Activated CD4-positive, CD25-positive, alpha-beta regulatory T cell treated with anti-CD3 and anti-CD28 coated beads, Interleukin-2, amount 50 U/mL, for 72 hours (primary cell): ENCODE measurements at regions not wholly inside any gene's neighbourhood (a gene's known extent, or its start where the extent isn't known, plus 50 kb on each side); places are given as distances from the start of the nearest gene placed in this dataset.

Experiments
- DNase-seq: peaks from one replicate; pipeline ENCODE4 v3.0.0; 2021

GRCh38 chr4:57448901-57449300 is 338.7 kb upstream of the IGFBP7 start:
- DNase-seq, result no peak

DNA sequence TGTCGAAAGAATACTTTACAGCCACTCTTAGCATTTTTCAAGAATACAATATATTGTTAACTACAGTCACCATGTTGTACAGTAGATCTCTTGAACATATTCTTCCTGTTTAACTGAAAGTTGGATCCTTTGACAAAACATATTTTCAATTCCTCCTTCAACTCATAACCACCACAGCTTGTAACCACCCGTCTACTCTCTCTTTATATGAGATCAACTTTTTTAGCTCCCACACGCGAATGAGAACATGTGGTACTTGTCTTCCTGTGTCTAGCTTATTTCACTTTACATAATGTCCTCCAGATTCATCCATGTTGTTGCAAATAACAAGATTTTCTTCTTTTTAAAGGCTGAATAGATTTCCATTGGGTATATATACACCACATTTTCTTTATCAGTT is 338.3 kb upstream of the IGFBP7 start:
- no peak for DNase-seq

GRCh38 chr4:57446266-57446665 is 336.1 kb upstream of the IGFBP7 start:
- DNase-seq, result no peak

DNA sequence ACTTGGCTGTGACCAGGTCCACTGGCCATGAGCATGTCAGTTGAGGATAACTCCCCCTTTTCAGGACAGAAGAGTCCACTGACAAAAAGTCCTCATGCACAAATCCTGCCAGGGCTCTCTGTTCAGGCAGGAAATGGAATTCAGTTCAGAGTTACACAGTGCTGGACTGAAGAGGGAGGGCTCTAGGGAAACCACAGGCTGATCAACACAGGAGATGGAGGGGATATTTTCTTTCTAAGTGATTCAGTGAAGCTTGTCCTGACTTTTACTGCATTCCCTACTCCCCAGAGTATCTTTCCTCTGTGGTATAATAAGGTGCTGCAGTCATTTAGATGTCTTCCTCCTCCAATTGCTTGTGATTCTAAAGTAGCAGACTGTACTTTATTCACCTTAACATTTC is 335.5 kb upstream of the IGFBP7 start:
- no peak for DNase-seq

GRCh38 chr4:57444671-57445070 is 334.5 kb upstream of the IGFBP7 start:
- DNase-seq, result no peak

GRCh38 chr4:57443787-57444186 is 333.6 kb upstream of the IGFBP7 start:
- DNase-seq, result no peak

DNA sequence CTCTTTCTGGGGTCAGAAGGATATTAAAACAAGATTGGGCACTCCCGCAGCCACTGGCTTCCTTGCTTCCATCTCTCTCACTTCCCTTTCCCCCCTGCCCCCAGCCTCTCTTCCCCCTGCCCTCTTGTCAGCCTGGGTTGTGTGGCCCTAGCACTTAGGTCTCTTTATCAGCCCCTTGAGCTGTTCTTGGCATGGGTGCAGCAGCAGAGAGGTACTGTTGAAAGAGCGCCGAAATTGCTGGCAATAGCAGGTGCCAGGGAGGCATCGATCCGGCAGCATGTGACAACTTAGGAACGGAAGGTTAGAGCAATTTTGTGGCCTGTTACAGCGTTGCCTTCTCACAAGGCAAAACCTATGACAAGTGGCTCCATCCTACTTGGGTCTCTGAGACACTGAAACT is 333.1 kb upstream of the IGFBP7 start:
- DNase-seq, result no peak

DNA sequence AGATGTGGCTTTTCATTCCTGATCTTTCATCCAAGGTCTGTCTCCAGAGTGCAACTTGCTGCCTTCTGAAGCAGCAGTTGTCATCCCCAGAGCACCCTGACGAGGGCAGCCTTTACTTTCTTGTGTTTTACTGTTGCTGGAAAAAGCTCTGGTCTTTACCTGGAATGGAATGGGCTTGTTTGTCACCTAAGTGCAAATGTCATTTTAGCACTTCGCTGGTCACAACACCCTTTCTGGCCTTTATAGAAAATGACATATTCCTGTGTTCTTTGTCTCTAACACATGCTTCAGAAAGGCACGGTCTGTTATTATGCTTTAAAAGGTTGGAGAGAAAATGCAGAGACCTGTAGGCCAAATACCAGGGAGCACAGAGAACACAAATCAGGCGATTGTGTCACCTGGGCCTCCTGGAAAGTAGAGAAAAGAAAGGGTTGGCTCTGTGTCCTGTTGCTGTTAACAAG is 332.7 kb upstream of the IGFBP7 start:
- no peak for DNase-seq

- no peak for DNase-seq
Observed at GRCh38 chr4:57442241-57442640, 332.1 kb upstream of the IGFBP7 start.

DNA sequence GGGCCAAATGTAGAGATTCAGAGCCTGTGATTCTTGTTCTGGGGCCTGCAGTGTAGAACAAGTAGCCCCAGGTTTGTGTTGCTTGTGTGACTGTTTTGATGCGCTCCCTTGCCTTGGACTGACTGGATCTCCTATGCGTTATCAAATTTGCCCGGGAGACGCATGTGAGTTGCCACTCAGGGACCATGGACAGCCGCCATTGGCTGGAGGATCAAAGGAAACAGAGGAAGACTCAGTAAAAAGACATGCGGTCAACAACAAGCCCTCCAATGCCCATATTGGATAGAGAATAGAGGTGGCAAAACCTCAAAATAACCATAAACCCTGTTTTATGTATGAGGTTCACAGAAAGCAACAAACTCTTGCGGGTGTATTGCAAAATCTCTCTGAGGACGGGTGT is 327.5 kb upstream of the IGFBP7 start:
- DNase-seq, result no peak

DNA sequence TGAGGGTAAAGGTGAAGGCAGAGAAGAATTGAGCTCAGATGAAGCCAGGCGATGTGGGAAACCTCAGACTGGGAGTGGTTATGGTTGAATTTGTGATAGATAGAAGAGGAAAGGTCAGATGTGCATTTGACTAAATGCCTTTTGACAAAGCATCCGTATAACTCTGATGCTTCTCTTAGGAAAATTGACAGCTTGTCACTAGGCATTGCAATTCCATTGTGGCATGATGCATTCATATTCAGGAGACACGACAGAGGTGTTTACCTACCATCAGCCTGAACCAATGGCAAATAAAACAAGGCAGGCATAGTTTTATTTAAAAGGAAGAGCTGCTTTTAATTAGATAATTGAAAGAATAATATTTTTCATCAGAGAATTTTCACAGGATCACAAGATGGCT is 325.1 kb upstream of the IGFBP7 start:
- DNase-seq, result no peak

DNA sequence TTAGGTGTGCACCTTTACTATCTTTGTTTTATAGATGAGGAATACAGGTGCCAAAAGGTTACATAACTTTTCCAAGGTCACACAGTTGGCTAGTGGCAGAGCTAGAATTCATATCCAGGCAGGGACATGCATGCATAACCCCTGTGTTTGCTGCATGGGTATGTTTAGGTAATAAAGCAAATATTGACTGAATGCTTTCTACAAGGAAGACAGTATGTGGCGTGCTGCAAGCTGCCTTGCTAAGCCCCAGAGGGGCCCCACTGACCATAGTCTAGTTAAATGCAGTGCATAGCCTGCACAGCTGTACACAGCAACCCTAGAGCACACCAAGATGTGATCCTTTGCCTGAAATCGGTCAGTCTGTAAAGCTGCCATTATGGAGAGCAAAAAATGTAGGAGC is 320.5 kb upstream of the IGFBP7 start:
- DNase-seq, result no peak

GRCh38 chr4:57426779-57427395 is 316.7 kb upstream of the IGFBP7 start:
- DNase-seq, result no peak

DNA sequence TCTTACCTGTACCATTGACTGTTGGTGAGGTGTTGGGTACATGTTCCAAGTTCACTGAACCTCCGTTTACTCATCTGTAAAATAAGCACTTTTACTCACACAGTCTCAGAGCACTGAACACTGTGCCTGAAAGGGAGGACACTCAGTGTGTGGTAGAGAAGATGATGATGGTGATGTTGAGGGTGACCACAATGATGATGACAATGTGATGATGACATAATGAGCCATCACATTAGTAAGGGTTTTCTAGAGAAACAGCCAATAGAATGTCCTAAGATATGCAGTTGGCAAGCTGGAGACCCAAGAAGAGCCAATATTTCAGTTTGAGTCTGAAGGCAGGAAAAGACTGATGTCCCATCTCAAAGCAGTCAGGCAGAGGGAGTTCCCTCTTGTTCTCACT is 315.4 kb upstream of the IGFBP7 start:
- no peak for DNase-seq

- no peak for DNase-seq
Observed at GRCh38 chr4:57424232-57424897, 314.2 kb upstream of the IGFBP7 start.

DNA sequence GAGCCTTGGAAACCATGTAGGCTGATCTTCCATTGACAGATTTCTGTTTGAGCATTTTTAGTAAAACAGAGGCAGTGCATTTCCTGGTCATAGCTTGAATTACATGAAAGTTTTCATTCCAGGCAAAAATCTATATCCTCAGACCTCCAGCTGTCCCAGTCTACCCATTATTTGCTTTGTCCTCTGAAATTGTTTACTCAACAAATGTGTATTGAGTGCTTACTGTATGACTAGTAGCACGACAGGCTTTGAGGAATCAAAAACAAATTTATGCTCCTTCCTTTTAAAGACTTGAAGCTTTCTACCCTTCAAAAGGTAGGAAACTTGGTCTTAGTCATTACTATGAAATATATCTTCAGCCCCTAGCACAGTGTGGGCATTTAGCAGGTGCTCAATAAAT is 307.9 kb upstream of the IGFBP7 start:
- DNase-seq, result no peak

GRCh38 chr4:57412259-57413054 is 302.3 kb upstream of the IGFBP7 start:
- no peak for DNase-seq

GRCh38 chr4:57410331-57411052 is 300.3 kb upstream of the IGFBP7 start:
- no peak for DNase-seq

DNA sequence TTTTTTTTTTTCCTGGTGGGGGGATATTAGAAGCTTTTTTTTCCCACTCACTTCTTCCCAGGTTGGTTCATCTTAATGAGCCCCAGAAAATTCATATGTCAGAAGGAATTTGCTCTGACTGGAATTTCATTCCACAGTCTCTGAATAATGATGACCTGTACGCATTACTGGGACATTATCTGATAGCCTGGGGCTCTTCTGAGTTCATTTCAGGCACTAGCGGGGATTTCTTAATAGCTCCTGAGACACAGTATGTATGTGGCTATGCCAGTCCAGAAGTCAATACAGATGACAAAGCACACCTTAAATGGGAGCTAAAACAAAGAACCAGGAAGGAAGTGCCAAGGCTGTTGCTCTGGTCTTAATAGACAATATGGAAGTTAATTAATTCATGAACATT is 295.2 kb upstream of the IGFBP7 start:
- DNase-seq, result no peak

- DNase-seq, result no peak
Observed at GRCh38 chr4:57404483-57404882, 294.3 kb upstream of the IGFBP7 start.

DNA sequence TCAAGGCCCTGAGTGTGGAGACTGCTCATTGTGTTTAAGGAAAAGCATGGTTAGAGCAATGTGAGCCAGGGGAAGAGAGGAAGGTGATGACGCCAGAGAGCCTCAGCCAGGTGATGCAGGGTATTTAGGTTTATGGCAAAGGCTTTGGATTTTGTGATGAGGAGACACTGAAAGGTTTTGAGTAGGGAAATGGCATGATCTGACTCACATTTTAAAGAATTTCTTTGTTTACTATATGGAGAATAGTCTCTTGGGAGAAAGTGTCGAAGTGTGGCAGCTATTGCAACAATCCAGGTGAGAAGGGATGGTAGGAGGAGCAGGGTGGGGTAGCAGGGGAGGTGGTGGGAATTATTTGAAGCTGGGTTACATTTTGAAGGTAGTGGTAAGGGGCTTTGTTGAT is 293.4 kb upstream of the IGFBP7 start:
- DNase-seq, result no peak

GRCh38 chr4:57401586-57401985 is 291.4 kb upstream of the IGFBP7 start:
- no peak for DNase-seq

DNA sequence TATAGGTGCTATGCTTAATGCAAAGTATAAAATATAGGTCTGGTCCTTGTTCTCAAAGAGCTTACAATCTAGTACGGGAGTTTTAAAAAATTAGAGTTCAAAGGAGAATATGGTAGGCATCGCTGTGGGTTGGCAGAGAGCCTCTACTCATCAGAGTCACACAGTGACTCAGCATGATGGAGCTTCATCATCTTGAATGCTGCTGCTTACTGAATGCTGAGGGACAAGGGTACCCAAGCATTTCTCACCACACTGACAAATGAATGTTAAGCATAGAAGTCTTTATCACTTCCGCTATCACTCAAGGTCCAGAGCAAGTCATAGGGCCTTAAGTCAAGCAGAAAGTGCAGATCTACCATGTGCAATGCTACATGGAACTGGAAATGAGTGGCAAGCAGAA is 268.6 kb upstream of the IGFBP7 start:
- no peak for DNase-seq
